ENCODE measurements at regions not wholly inside any gene's neighbourhood (a gene's known extent, or its start where the extent isn't known, plus 50 kb on each side); places are given as distances from the start of the nearest gene placed in this dataset.
"Not testable (repeated sequence)": the region's sequence is repeated elsewhere in the genome, so short reads cannot be mapped to it uniquely, and the experiment has no call there.

DNA sequence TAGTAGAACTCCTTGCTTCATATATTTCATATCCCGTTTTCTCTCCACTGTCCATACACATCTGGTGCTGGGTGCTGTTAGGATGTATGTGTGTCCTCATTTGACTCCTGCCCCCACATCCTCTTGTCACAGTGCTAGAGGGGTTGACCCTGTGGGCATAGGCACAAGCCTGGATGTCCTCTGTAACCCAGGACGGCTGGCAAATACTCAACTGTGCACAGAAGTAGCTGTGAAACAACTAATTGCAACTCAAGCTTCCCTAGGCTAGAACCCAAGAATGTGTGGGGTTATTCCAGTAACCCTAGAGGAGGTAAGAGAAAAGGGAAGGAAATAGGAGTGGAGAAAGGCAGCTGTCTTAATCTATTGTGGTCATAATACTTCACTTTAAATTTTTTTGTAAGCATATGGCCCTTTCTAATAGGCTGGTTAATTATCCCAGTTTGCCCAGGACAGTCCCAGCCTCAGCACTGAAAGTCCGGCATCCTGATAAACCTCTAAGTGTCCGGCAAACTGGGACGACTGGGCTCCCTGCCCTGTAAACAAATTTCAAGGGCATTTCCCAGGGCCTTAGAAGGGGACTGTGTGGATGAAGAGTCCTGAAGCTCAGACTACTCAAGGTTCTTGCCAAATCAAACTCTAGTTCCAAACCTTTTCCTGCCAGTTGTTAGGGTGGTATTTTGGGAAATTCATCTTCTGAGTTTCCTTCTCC, 283.2 kb upstream of the CELF2 start:
- no peak for DNase-seq

DNA sequence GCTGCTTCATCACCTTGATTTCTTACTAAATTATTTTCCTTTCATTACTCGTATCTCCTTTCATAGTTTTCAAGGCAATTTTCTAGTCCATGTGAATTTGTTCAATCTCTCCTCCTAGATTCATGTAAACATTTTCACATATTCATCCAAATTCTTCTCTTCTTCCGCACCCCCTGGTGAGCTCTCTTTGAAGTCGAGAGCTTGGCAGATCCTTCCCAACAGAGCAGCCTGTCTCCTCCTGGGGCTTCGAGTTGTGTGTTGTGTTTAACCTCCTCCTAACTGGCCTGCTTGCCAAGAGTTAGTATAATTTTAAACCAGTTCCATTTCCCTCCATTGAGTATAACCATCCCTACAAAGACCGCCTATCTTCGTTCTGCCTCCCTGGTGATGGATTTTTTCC, 272.4 kb upstream of the CELF2 start:
- no peak for DNase-seq

DNA sequence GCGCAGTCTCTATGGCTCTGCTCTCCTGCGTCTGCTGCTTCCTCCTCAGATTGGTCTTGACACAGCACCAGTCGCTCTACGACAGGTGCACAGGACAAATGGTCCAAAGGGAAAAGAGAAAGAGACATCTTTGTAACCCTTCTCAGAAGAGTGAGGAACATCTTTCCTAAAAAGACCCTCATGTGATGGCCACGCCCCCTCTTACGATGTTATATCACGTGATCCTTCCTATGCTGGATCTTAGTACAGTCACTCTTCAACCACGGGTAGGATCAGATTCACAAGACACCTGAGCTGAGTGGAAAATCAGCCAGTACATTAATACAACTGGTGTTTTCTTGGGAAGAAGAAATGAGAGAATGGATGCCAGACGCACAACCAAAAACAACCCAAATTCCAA, 262.2 kb upstream of the CELF2 start:
- no peak for DNase-seq

DNA sequence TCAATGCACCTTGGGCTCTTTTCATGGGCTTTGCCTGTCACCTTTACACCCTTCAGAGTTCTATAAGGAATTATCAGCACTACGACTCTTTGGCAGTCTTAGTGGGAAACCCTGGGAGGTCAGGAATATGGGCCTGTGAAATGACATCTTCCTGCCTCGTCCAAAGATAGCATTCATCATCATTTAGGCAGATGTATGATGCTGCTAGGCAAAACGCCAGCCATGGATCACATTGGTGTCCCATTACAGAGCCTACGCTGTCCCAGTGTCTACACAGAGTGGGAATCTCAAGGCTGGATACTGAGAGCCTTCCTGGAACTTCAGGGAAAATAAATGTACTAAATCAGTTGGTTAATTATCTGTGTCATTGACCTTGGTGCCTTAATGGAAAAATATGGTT, 259.4 kb upstream of the CELF2 start:
- no peak for DNase-seq

DNA sequence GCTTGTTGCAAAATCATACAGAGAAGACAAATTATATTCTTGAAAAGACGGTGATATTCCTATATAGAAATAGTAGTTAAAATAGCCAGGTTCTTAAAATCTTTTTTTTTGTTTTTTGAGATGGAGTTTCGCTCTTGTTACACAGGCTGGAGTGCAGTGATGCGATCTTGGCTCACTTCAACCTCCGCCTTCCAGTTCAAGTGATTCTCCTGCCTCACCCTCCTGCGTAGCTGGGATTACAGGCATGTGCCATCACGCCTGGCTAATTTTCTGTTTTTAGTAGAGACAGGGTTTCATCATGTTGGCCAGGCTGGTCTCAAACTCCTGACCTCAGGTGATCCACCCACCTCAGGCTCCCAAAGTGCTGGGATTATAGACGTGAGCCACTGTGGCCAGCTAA, 257.9 kb upstream of the CELF2 start:
- not testable (repeated sequence) for DNase-seq

DNA sequence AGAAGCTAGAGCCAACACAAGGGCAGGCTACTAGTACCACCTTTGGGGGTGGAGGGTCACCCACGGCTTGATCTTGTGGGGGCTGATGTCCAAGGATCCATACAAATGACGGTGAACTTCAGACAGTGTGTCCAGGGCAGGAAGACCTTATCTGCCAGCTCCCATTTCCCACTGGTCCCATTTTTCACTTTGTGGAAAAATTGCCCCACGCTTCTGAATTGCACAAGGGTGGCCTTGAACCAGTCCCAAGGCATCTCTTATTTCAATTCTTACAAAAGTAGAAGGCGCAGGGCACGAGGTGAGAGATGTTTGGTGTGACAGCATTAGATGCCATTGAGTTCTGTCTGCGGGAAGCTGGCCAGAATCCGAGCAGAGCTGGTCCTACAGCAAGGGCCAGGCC, 252.7 kb upstream of the CELF2 start:
- DNase-seq, result no peak

DNA sequence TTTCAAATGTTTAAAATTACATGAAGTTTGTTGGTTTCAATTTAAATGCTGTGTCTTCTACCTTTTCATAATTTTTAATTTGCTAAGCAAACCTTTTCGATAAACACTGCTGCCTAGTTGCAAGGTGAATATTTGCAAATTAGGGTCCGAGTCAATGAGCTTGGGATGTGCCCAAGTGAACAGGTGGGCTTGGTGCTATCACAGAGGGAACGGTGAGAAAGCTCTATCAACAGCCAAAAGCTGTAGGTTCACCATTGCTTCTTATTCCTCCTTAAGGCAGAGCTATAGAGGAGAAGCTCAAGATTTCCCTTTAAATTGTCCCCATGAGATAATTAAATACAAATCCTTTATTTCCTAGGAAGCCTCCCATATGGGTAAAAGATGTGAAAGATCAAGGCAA, 245.3 kb upstream of the CELF2 start:
- DNase-seq, result no peak

DNA sequence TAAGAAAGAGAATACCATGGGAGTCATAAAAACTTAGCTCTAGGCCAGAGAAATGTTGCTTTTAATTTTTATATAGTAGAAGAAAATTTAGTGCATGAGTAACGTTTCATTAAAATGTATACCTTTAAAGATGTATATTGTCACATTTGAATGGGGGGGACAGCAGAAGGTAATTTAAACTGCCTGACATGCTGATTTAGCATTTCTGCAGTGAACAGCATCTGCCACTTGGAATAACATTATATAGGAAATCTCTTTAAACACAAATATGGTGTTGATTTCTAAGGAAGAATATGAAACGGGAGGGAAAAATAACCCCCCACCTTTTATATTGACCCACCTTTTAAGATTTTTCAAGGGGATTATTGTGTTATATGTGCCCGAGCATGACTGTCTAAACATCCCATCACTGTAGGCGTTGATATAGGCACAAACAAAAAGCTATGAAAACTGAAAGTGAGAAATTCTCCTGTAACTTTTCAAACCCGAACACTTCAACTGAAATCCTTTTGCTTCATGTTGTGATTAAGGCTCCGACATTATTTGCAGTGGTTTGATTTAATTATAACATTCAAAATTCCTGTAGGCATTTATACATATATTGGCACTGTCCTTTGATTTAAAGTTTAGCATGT, 244.7 kb upstream of the CELF2 start:
- no peak for DNase-seq

DNA sequence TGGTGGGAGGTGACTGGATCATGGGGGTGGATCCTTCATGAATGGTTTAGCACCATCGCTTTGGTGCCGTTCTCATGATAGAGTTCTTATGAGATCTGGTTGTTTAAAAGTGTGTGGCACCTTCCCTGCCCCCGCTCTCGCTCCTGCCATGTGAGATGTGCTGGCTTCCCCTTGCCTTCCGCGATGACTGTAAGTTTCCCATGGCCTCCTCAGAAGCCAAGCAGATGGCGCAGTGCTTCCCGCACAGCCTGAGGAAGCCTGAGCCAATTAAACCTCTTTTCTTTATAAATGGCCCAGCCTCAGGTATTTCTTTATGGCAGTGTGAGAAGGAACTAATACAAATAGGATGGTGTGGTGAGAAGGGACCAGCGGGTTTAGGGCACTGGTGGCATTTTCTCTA, 243.3 kb upstream of the CELF2 start:
- DNase-seq, result no peak

DNA sequence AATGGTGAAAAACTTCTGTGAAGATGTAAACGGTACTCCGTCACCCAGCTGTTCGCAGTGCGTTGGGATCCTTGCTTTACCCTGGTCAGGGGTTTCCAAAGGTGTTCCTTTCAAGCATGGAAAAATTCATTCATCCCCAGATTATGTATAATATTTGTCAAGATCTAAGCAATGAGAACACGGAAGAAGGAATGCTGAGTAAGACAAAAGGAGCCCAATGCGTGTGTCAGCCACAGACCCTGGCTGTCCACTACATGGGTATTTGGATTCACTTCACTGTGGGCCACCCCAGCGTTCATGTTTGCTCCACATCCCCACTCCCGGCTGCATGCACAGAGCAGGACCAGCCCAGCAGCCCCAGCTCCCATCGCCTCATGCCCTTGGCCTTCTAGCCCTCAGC, 241.3 kb upstream of the CELF2 start:
- no peak for DNase-seq

DNA sequence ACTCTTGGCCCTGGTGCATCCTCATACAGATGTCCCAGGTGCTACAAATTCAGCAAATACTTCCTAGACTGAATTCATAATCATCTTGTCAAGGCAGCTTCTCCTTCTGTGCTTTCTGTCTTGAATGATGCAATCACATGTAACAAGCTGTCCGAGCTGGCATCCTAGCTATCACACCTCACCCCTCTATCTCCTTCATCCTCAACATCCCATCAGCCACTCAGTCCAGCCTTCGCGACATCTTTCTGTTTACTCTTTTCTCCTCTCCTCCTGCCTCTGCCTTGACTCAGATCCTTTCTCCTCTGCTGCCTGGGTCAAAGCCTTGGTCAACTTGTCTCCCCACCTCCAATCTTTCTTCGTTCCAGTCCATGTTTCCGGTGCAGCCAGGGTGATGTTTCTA, 240.4 kb upstream of the CELF2 start:
- DNase-seq, result no peak

DNA sequence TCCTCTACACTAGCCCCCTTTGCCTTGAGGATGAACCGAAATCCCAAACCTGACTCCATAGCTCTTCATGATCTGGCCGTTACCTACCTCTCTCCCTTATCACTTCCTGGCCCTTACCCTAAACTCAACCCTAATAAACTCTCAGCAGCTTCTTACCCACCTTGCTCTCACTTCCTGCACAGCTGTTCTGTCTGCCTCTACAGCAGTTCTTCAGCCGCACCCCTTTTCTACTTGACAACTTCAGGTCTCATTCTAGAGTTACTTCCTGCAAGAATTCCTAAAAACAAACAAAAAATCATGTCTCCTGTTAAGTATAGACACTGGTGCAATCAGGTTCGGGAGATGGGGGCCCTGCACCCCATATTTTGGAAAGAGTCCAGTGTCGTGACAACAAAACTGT, 239.9 kb upstream of the CELF2 start:
- no peak for DNase-seq

DNA sequence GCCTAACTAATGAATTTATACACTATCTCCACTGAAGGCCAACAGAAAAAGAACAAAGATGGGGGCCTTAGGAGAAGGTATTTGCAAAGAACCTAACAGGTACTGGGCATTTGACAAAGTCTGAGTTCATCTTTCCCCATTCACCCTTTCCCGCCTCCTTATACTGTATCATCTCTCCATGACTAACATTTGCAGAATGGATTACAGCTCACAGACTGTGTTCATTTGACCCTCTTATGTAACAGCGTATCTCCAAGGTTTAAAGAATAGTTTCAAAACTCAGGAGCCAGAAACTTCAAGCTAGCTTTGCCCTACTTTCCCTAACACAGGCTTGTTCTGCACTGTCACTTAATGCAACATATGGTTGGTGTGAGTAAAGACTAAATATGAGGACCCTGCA, 238.7 kb upstream of the CELF2 start:
- no peak for DNase-seq

DNA sequence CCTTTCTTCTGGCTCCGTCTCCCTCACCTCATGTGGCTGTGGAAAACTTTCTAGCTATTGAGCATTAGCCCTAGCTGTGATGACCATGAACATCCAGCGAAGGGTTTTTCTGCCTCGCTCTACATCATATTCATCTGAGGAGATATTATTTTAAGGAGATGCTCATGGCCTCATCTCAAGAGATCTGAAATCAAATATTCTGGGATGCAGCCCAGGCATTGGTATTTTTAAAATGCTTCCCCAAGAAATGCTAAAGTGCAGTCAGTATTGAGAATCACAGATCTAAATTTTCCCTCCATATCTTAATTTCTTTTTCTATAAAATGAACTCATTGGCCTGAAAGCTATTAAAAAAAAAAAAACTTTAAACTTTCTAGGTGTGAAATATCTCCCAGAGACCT, 238.2 kb upstream of the CELF2 start:
- DNase-seq, result no peak

DNA sequence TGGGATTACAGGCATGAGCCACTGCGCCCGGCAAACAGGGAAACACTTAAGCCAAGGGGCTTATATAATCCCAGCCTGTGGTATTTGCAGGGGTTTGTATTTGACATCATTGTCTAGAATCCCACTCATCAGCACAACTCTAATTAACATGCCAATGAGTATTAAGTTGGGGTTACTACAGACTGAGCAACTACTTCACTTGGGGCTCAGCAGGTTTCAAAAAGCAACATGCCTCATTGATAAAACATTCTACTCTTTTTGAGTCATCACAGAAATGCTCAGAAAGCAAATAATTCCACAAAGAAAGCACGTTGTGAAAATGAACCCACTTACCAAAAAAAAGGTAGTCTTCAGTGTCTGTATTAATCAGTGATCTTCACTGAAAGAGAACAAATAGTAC, 236.9 kb upstream of the CELF2 start:
- DNase-seq, result no peak

DNA sequence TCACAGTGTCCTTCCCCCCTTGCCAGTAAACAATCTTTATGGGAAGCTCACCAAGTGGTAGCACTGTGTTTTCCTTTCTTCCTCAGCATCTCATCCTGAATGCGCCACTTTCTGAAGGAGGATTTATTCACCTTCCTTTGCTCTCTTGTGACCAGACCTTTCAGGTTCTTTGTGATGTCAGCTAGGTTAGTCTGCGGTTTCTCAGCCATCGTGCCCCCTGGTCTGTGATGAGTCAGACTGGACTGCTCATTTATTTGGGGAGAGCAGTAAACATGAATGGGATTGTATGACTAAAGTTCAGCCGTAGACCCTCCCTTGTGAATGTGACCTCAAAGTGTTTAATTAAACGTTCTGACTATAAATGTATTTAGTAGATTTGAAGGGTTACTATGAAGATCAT, 235.1 kb upstream of the CELF2 start:
- DNase-seq, result no peak

DNA sequence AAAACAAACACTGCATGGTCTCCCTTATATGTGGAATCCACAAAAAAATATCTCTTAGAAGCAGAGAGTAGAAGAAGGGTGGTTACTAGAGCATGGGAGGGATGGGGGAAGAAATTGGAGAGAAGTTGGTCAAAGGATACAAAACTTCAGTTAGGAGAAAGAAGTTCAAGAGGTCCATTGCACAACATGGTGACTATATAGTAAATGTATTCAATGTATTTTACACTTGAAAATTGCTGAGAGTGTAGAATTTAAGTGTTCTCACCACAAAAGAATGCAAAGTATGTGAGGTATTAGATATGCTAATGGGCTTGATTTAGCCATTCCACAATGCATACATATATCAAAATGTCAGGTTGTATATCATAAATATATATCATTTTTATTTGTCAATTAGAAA, 232.0 kb upstream of the CELF2 start:
- no peak for DNase-seq

DNA sequence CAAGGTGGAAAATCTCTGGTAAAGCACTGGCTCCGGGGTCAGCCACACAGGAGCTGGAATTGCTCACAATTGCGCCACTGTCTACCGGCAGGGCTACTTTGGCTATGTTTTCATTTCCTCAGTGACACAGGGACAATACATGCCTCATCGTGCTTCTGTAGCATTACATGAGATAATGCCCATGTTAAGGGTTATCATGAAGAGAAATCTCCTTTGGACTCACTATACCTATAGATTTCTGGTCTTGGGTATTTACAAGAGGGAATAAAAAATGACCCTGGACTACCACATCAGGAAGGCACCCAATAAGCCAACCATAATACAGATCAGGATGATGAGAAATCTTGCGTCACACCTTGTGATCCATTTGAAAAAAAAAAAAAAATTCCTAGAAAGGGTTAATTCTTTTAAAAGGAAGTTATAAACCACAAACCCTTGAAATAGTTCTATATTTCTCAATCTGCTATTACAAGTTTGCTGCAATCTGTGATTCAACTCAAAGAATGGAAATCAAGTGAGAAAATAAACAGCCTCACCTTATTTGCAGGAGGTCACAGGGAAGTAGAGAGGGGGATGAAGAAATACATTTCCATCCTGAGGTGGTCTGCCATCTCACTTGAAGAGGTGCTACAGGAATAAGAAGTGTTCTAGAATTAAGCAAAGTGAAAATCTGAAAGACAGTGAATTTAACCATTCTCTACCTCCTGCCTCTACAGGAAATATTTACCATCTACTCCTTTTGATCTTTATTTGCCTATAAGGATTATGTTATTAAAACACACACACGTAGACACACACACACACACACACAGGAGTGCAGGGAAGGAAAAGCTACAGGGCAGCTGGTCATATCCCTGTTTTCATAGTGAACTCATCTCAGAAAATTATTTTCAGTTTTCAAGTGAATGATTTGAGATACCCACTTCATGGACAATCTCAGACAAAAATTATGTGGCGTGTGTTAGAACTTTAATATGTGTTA, 231.3 kb upstream of the CELF2 start:
- DNase-seq, result no peak

DNA sequence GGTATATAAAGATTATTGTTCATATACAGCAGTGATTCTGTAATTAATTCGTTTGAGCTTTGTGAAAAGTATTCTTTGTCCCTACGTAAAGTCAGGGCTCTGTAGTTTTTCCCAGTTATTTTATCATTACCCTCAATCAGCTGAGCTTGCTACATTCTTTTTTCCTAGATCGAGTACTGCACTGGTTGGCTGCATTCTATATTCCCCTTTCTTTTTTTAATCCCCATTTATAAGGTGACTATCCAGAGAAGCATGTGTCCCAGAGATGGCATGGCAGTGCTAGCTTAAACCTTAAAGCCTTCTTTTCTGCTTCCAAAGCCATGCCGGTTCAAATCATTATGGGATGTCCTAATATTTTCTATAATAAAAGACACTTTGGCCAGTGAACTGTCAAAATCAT, 230.1 kb upstream of the CELF2 start:
- no peak for DNase-seq

DNA sequence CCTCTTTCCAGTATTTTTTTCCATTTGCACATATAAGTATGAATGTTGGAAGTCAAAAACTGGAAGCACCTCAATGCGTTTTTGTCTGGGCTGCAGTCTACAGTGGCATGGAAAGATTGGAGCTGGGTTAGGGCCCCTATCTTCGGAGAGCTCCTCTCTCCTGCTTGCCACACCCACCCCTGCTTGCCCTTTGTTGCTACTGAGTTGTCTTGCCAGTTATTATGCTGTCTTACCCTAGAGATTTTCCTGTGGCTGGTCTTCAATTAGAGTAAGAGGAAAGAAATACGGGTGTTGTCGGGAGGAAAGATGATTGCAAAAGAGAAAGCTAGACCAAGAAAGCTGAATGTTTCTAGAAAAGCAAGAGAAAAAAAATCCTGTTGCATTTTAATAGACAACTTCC, 228.9 kb upstream of the CELF2 start:
- DNase-seq, result no peak

DNA sequence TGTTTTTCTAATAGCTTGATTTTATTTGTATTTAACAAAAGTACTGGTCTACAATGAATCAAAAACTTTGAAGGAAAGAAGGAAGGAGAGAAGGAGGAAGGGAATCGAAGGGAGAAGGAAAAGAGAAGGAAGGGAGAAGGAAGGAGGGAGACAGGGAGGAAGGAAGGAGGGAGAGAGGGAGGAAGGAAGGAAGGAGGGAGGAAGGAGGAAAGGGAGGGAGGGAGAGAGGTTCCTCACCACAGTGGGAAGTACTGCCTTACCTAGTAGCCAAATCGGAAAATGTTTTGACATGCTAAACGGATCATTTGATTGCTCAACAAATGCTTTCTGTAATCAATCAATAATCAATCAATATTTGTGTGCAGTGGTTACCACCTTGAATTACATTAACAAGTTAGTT, 225.8 kb upstream of the CELF2 start:
- DNase-seq, result no peak

DNA sequence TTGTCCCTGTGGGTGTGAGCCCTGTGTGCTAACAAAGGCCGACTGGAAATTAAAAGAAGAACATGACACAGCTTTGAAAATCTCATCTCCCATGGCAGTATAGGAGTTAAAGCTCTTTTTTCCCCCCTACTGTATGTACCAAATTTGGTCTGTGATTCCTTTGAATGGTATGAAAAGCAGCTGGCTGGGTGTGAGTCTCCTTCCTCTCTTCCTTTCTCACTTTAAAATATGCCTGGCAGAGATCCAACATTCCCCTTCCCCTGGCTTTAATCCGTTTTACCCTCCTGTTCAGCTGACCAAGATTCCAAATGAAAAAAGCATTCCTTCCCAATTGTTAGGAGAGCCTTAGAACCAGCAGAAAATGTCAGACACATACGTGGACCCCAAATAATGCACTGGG, 225.0 kb upstream of the CELF2 start:
- DNase-seq, result peak; percentile 10

DNA sequence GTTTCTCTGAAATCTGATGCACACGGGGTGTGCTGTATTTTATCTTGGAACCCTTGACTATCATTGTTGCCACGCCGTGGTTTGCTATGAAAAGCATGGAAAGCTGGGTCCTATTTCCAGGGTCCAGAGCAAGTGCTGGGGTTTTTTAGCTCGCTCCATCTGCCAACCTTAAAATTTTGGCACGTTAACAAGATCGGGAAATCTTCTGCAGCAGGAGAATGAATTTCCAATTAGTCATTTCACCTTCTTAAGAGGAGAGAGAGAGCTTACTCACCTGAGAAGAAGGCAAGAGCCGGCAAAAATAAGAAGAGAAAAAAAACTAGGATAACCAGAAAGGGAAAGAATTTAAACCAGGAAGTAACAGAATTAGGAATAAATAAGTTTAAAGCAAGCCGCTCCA, 223.6 kb upstream of the CELF2 start:
- no peak for DNase-seq

DNA sequence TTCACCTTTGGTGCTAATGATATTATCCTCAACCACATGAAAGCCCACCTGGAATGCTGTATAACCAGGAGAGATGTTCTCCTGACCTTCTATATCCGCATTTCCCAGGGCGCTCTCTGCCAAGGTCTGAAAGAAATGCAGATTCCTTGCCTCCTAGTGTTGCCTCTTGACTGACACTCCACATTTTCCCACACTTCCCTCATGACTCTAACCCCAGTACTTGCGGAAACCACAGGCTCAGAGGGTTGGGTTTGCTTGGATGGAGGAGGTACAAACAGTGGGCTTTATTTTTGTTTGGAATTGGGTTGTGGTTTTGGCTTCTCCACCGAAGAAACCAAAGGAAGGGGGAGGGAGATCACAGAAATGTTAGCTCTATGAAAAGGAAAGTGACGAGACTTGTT, 222.9 kb upstream of the CELF2 start:
- no peak for DNase-seq
